ENCODE measurements at regions not wholly inside any gene's neighbourhood (a gene's known extent, or its start where the extent isn't known, plus 50 kb on each side); places are given as distances from the start of the nearest gene placed in this dataset.

DNA sequence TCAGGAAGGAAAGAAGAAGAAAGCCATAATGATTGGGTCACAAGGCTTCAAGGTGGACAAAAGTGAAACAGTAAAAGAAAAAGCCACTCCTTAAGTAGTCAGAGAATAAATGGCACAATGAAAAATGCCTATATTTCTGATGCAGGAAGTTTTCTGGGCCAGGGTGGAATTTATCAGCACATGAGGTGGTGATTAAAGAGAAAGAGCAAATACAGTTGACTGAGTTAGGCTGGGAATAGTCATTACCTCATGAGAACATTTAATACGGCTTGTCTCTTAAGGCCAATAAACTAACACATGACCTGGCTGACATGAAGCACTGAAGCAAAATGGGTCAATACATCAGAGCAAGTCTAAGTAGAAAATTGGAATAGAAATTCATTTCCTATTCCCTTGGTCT is 499.7 kb downstream of the TMTC2 start:
- TF ChIP-seq, protein P1, sequence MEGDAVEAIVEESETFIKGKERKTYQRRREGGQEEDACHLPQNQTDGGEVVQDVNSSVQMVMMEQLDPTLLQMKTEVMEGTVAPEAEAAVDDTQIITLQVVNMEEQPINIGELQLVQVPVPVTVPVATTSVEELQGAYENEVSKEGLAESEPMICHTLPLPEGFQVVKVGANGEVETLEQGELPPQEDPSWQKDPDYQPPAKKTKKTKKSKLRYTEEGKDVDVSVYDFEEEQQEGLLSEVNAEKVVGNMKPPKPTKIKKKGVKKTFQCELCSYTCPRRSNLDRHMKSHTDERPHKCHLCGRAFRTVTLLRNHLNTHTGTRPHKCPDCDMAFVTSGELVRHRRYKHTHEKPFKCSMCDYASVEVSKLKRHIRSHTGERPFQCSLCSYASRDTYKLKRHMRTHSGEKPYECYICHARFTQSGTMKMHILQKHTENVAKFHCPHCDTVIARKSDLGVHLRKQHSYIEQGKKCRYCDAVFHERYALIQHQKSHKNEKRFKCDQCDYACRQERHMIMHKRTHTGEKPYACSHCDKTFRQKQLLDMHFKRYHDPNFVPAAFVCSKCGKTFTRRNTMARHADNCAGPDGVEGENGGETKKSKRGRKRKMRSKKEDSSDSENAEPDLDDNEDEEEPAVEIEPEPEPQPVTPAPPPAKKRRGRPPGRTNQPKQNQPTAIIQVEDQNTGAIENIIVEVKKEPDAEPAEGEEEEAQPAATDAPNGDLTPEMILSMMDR (IDR thresholded peaks at IDR 0.05): no peak
- TF ChIP-seq POLR2A (IDR thresholded peaks at IDR 0.05): no peak
